ENCODE measurements at regions not wholly inside any gene's neighbourhood (a gene's known extent, or its start where the extent isn't known, plus 50 kb on each side); places are given as distances from the start of the nearest gene placed in this dataset.

- BruUV-seq (replicated peaks), result no TSS peak
- Mint-ChIP-seq H3K4me1 (ENCODE audit: low read depth, unreplicated experiment) (peaks cover 13% of the 10 kb centered on the region), H3K36me3 (ENCODE audit: insufficient read depth, unreplicated experiment) (no peaks in the 10 kb centered on the region), H3K9me3 (ENCODE audit: low read depth, unreplicated experiment) (no peaks in the 10 kb centered on the region), H3K27me3 (ENCODE audit: unreplicated experiment) (no peaks in the 10 kb centered on the region), H3K4me3 (ENCODE audit: low read depth, unreplicated experiment) (no peak overlapping the region), H3K27ac (ENCODE audit: unreplicated experiment) (no peak overlapping the region)
- intact Hi-C loops (cut with micrococcal nuclease; ENCODE audit: unreplicated experiment), result no loop called here
- DNase-seq, result no peak
- CTCF ChIA-PET, result no interaction called here
- TF ChIP-seq CTCF (IDR thresholded peaks at IDR 0.05; ENCODE audit: unreplicated experiment), result no peak
These were observed 560.8 kb downstream of the BNC2 start for GRCh38 chr9:16309469-16310271.

GRCh38 chr9:16310278-16311110 is 560.0 kb downstream of the BNC2 start:
- Mint-ChIP-seq H3K36me3 (ENCODE audit: insufficient read depth, unreplicated experiment) (no peaks in the 10 kb centered on the region), H3K27ac (ENCODE audit: unreplicated experiment) (no peak overlapping the region), H3K9me3 (ENCODE audit: low read depth, unreplicated experiment) (no peaks in the 10 kb centered on the region), H3K4me1 (ENCODE audit: low read depth, unreplicated experiment) (peaks cover 8% of the 10 kb centered on the region), H3K4me3 (ENCODE audit: low read depth, unreplicated experiment) (no peak overlapping the region), H3K27me3 (ENCODE audit: unreplicated experiment) (no peaks in the 10 kb centered on the region)
- BruUV-seq (replicated peaks), result no TSS peak
- no peak for TF ChIP-seq CTCF (IDR thresholded peaks at IDR 0.05; ENCODE audit: unreplicated experiment)
- intact Hi-C loops (cut with micrococcal nuclease; ENCODE audit: unreplicated experiment), result no loop called here
- DNase-seq, result no peak
- CTCF ChIA-PET, result no interaction called here

GRCh38 chr9:16312116-16312515 is 558.4 kb downstream of the BNC2 start:
- H3K9me3 Mint-ChIP-seq (ENCODE audit: low read depth, unreplicated experiment), result no peaks in the 10 kb centered on the region
- H3K36me3 Mint-ChIP-seq (ENCODE audit: insufficient read depth, unreplicated experiment), result no peaks in the 10 kb centered on the region
- intact Hi-C loops (cut with micrococcal nuclease; ENCODE audit: unreplicated experiment), result no loop called here
- CTCF ChIA-PET, result no interaction called here
- no peak overlapping the region for H3K4me3 Mint-ChIP-seq (ENCODE audit: low read depth, unreplicated experiment)
- TF ChIP-seq CTCF (IDR thresholded peaks at IDR 0.05; ENCODE audit: unreplicated experiment), result no peak
- BruUV-seq (replicated peaks), result no TSS peak
- H3K4me1 Mint-ChIP-seq (ENCODE audit: low read depth, unreplicated experiment), result peaks cover under 1% of the 10 kb centered on the region
- no peak for DNase-seq
- no peaks in the 10 kb centered on the region for H3K27me3 Mint-ChIP-seq (ENCODE audit: unreplicated experiment)
- no peak overlapping the region for H3K27ac Mint-ChIP-seq (ENCODE audit: unreplicated experiment)

GRCh38 chr9:16312962-16313546 is 557.4 kb downstream of the BNC2 start:
- DNase-seq, result no peak
- TF ChIP-seq CTCF (IDR thresholded peaks at IDR 0.05; ENCODE audit: unreplicated experiment), result no peak
- CTCF ChIA-PET, result no interaction called here
- no peak overlapping the region for H3K4me3 Mint-ChIP-seq (ENCODE audit: low read depth, unreplicated experiment)
- intact Hi-C loops (cut with micrococcal nuclease; ENCODE audit: unreplicated experiment), result no loop called here
- H3K9me3 Mint-ChIP-seq (ENCODE audit: low read depth, unreplicated experiment), result no peaks in the 10 kb centered on the region
- no peaks in the 10 kb centered on the region for H3K4me1 Mint-ChIP-seq (ENCODE audit: low read depth, unreplicated experiment)
- no TSS peak for BruUV-seq (replicated peaks)
- H3K27ac Mint-ChIP-seq (ENCODE audit: unreplicated experiment), result no peak overlapping the region
- no peaks in the 10 kb centered on the region for H3K27me3 Mint-ChIP-seq (ENCODE audit: unreplicated experiment)
- H3K36me3 Mint-ChIP-seq (ENCODE audit: insufficient read depth, unreplicated experiment), result no peaks in the 10 kb centered on the region
